ENCODE measurements at regions not wholly inside any gene's neighbourhood (a gene's known extent, or its start where the extent isn't known, plus 50 kb on each side); places are given as distances from the start of the nearest gene placed in this dataset.

GRCh38 chr10:90168244-90168643 is 466.9 kb downstream of the KIF20B start:
- ATAC-seq (no peak), DNase-seq (no peak)
- Histone ChIP-seq H3K9me3 (peaks cover 0 to 14% (median 7%) of the 10 kb centered on the region in 12 donors), H3K27ac (no peak overlapping the region), H3K36me3 (no peaks in the 10 kb centered on the region), H3K27me3 (no peaks in the 10 kb centered on the region), H3K4me3 (no peak overlapping the region), H3K4me1 (no peaks in the 10 kb centered on the region)
- no peak for TF ChIP-seq POLR2A (IDR thresholded peaks at IDR 0.05)
- 80 to 93% (median 90%) methylated on average over 7 of the region's 7 CpGs for WGBS, 4 donors
- intact Hi-C loops (cut with DNase I) = no loop called here

- intact Hi-C loops (cut with DNase I) = no loop called here
- ATAC-seq = no peak
- H3K27ac ChIP-seq = no peak overlapping the region
- H3K27me3 ChIP-seq = no peaks in the 10 kb centered on the region
- TF ChIP-seq, protein P1, sequence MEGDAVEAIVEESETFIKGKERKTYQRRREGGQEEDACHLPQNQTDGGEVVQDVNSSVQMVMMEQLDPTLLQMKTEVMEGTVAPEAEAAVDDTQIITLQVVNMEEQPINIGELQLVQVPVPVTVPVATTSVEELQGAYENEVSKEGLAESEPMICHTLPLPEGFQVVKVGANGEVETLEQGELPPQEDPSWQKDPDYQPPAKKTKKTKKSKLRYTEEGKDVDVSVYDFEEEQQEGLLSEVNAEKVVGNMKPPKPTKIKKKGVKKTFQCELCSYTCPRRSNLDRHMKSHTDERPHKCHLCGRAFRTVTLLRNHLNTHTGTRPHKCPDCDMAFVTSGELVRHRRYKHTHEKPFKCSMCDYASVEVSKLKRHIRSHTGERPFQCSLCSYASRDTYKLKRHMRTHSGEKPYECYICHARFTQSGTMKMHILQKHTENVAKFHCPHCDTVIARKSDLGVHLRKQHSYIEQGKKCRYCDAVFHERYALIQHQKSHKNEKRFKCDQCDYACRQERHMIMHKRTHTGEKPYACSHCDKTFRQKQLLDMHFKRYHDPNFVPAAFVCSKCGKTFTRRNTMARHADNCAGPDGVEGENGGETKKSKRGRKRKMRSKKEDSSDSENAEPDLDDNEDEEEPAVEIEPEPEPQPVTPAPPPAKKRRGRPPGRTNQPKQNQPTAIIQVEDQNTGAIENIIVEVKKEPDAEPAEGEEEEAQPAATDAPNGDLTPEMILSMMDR (IDR thresholded peaks at IDR 0.05) = no peak
- TF ChIP-seq POLR2A (IDR thresholded peaks at IDR 0.05) = no peak
- WGBS, 4 donors = 46 to 84% (median 48%) methylated on average over 2 of the region's 2 CpGs
- H3K36me3 ChIP-seq = no peaks in the 10 kb centered on the region
- no peaks in the 10 kb centered on the region for H3K4me1 ChIP-seq
- peaks cover 0 to 10% (median 4%) of the 10 kb centered on the region in 12 donors for H3K9me3 ChIP-seq
- no peak for DNase-seq
- H3K4me3 ChIP-seq = no peak overlapping the region
Observed at GRCh38 chr10:90171014-90171722, 469.8 kb downstream of the KIF20B start.

DNA sequence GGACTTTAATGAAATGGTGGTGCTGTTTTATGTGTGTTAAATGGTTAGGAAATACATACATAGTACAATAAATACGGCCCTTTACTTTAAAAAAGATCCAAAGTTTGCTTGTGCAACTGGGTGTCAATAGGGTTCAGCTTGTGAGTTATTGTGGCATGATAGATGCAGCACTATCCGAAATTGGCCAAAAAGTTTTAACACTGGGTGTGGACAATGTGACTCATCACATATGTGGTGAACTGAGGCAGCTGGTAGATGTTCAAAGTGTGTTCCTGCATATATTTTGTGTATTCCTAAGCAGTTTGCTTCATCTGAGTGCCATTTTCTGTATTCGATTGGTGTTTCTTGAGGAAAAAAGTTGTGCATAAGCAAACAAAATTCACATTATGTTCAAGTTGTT is 473.1 kb downstream of the KIF20B start:
- H3K9me3 ChIP-seq = no peaks in the 10 kb centered on the region
- TF ChIP-seq, protein P1 (IDR thresholded peaks at IDR 0.05) = no peak
- no peak for TF ChIP-seq POLR2A (IDR thresholded peaks at IDR 0.05)
- DNase-seq (no peak), ATAC-seq (no peak)
- intact Hi-C loops (cut with DNase I) = no loop called here
- no peaks in the 10 kb centered on the region for H3K27me3 ChIP-seq
- H3K4me1 ChIP-seq = no peaks in the 10 kb centered on the region
- no peaks in the 10 kb centered on the region for H3K36me3 ChIP-seq
- no peak overlapping the region for H3K4me3 ChIP-seq
- H3K27ac ChIP-seq = no peak overlapping the region
- WGBS, 4 donors = 71 to 81% (median 76%) methylated on average over 3 of the region's 3 CpGs

DNA sequence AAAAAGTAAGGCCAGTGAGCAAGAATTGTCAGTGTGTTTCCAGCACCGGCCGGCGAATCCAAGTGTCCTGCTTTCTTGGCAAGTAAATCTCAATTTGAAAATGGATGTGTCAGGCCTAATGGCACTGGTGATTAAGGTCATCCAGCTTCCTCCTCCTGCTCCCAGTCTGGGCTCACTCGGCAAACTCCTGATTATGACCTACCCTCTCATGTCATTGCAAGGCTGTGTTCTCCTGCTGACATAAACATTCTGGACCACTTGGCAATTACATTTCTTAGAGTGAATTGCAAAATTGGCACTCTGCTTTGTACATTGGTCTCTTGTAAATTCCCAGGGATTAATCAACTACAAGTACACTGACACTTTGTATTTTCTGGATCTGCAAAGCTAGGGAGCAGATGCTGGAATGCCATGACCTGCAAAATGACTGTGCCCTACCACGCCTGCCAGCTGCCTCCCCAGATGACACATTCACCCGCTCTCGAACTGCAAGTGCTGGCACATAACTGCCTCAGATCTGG is 473.8 kb downstream of the KIF20B start:
- no peaks in the 10 kb centered on the region for H3K27me3 ChIP-seq
- intact Hi-C loops (cut with DNase I) = no loop called here
- no peak overlapping the region for H3K4me3 ChIP-seq
- ATAC-seq (peak in 3 of 4 donors; percentile 54 to 88 (median 69)), DNase-seq (peak in 2 of 5 donors; percentile 28 to 45)
- 70 to 80% (median 77%) methylated on average over 7 of the region's 7 CpGs for WGBS, 4 donors
- TF ChIP-seq, protein P1 (IDR thresholded peaks at IDR 0.05) = no peak
- no peak for TF ChIP-seq POLR2A (IDR thresholded peaks at IDR 0.05)
- H3K27ac ChIP-seq = no peak overlapping the region
- no peaks in the 10 kb centered on the region for H3K36me3 ChIP-seq
- no peaks in the 10 kb centered on the region for H3K9me3 ChIP-seq
- no peaks in the 10 kb centered on the region for H3K4me1 ChIP-seq

All from heart left ventricle (tissue), 16 donors.